Smooth muscle cell (in vitro differentiated cells): ENCODE measurements at regions not wholly inside any gene's neighbourhood (a gene's known extent, or its start where the extent isn't known, plus 50 kb on each side); places are given as distances from the start of the nearest gene placed in this dataset.

Experiments
- DNase-seq: peaks from one replicate; lab custom pipeline; 2025; ENCODE audit not compliant: unreplicated experiment; lab: John Stamatoyannopoulos, UW
- H2AFZ ChIP-seq: fragments of 200-600 bp; sonication (generic); 2 replicates; pipeline ENCODE4 v1.6.0; 2016; ENCODE audit warnings: antibody characterized with exemption, low read depth, mild to moderate bottlenecking
- H3F3A ChIP-seq: fragments of 200-600 bp; sonication (generic); 2 replicates; pipeline ENCODE4 v1.6.0; 2017; ENCODE audit warnings: antibody characterized with exemption, low read depth
- H3K27ac ChIP-seq: fragments of 200-600 bp; sonication (generic); 2 replicates; pipeline ENCODE4 v1.5.1; 2016; ENCODE audit warnings: low read depth, mild to moderate bottlenecking
- H3K27me3 ChIP-seq: fragments of 200-600 bp; sonication (generic); 2 replicates; pipeline ENCODE4 v1.6.1; 2016; ENCODE audit warnings: low read depth, mild to moderate bottlenecking
- H3K36me3 ChIP-seq: fragments of 200-600 bp; sonication (generic); 2 replicates; pipeline ENCODE4 v1.5.1; 2016; ENCODE audit warnings: low read depth
- H3K4me1 ChIP-seq: fragments of 200-600 bp; sonication (generic); 2 replicates; pipeline ENCODE4 v1.5.1; 2016; ENCODE audit warnings: low read depth
- H3K4me2 ChIP-seq: fragments of 200-600 bp; sonication (generic); 2 replicates; pipeline ENCODE4 v1.6.0; 2016; ENCODE audit warnings: mild to moderate bottlenecking
- H3K4me3 ChIP-seq: fragments of 200-600 bp; sonication (generic); 2 replicates; pipeline ENCODE4 v1.5.1; 2016; ENCODE audit warnings: mild to moderate bottlenecking
- H3K79me2 ChIP-seq: fragments of 200-600 bp; sonication (generic); 2 replicates; pipeline ENCODE4 v1.6.0; 2016; ENCODE audit warnings: low read depth, mild to moderate bottlenecking
- H3K9ac ChIP-seq: fragments of 200-600 bp; sonication (generic); 2 replicates; pipeline ENCODE4 v1.6.0; 2016; ENCODE audit warnings: low read depth
- H3K9me3 ChIP-seq: fragments of 200-600 bp; sonication (generic); replicated peaks from 2 replicates; pipeline ENCODE4 v1.5.1; 2016; ENCODE audit warnings: low read depth
- H4K20me1 ChIP-seq: fragments of 200-600 bp; sonication (generic); 2 replicates; pipeline ENCODE4 v1.6.0; 2016; ENCODE audit warnings: low read depth
- CTCF ChIP-seq: fragments of 200-600 bp; sonication (generic); IDR thresholded peaks from 2 replicates; pipeline ENCODE4 v1.5.1; 2017; ENCODE audit warnings: borderline replicate concordance, mild to moderate bottlenecking, antibody characterized with exemption; ENCODE audit not compliant: insufficient read depth, poor library complexity, severe bottlenecking
- WGBS: methylation state at CpG from one replicate; pipeline ENCODE4 v1.1.7; 2016; ENCODE audit warnings: low lambda C conversion rate; 5-methylcytosine and 5-hydroxymethylcytosine counted together

GRCh38 chr3:6521369-6522113 is 339.4 kb upstream of the GRM7 start:
- Histone ChIP-seq H3F3A (no peaks in the 10 kb centered on the region), H3K27me3 (no peaks in the 10 kb centered on the region), H3K4me2 (no peak overlapping the region), H3K36me3 (no peaks in the 10 kb centered on the region), H3K9me3 (no peaks in the 10 kb centered on the region), H3K27ac (no peak overlapping the region), H2AFZ (no peak overlapping the region), H4K20me1 (no peaks in the 10 kb centered on the region), H3K79me2 (no peaks in the 10 kb centered on the region), H3K4me3 (no peak overlapping the region), H3K9ac (no peak overlapping the region), H3K4me1 (no peaks in the 10 kb centered on the region)
- 86% methylated on average over 2 of the region's 2 CpGs for WGBS
- DNase-seq = no peak
- TF ChIP-seq CTCF = no peak

- no peaks in the 10 kb centered on the region for H4K20me1 ChIP-seq
- TF ChIP-seq CTCF = no peak
Observed at GRCh38 chr3:6522191-6522590, 338.7 kb upstream of the GRM7 start.

GRCh38 chr3:6523043-6523442 is 337.9 kb upstream of the GRM7 start:
- WGBS = 73% methylated on average over 2 of the region's 2 CpGs
- no peak for TF ChIP-seq CTCF

More at GRCh38 chr3:6522191-6522590, 338.7 kb upstream of the GRM7 start:
- Histone ChIP-seq H3K36me3 (no peaks in the 10 kb centered on the region), H3K4me2 (no peak overlapping the region), H3F3A (no peaks in the 10 kb centered on the region), H3K79me2 (no peaks in the 10 kb centered on the region), H3K9ac (no peak overlapping the region), H3K27me3 (no peaks in the 10 kb centered on the region), H3K4me3 (no peak overlapping the region), H3K27ac (no peak overlapping the region), H3K9me3 (no peaks in the 10 kb centered on the region), H2AFZ (no peak overlapping the region), H3K4me1 (no peaks in the 10 kb centered on the region)
- no peak for DNase-seq

GRCh38 chr3:6524479-6524878 is 336.4 kb upstream of the GRM7 start:
- Histone ChIP-seq H3F3A (no peaks in the 10 kb centered on the region), H3K36me3 (no peaks in the 10 kb centered on the region), H3K4me1 (no peaks in the 10 kb centered on the region), H2AFZ (no peak overlapping the region), H3K4me3 (no peak overlapping the region), H3K27me3 (no peaks in the 10 kb centered on the region), H3K79me2 (no peaks in the 10 kb centered on the region), H4K20me1 (no peaks in the 10 kb centered on the region), H3K27ac (no peak overlapping the region), H3K9ac (no peak overlapping the region), H3K9me3 (no peaks in the 10 kb centered on the region), H3K4me2 (no peak overlapping the region)
- DNase-seq = no peak
- WGBS = 89% methylated on average over 1 of the region's 1 CpG
- TF ChIP-seq CTCF = no peak

More at GRCh38 chr3:6523043-6523442, 337.9 kb upstream of the GRM7 start:
- Histone ChIP-seq H3K27ac (no peak overlapping the region), H3K4me3 (no peak overlapping the region), H3K9ac (no peak overlapping the region), H2AFZ (no peak overlapping the region), H3K4me1 (no peaks in the 10 kb centered on the region), H3K4me2 (no peak overlapping the region), H3K79me2 (no peaks in the 10 kb centered on the region), H3F3A (no peaks in the 10 kb centered on the region), H3K27me3 (no peaks in the 10 kb centered on the region), H3K36me3 (no peaks in the 10 kb centered on the region), H3K9me3 (no peaks in the 10 kb centered on the region), H4K20me1 (no peaks in the 10 kb centered on the region)
- DNase-seq = no peak
